H9 (cell line): ENCODE measurements at regions not wholly inside any gene's neighbourhood (a gene's known extent, or its start where the extent isn't known, plus 50 kb on each side); places are given as distances from the start of the nearest gene placed in this dataset.

Experiments used
- DNase-seq: peaks from one replicate; pipeline ENCODE4 v3.0.0-alpha.2; 2017
- H2AFZ ChIP-seq: one replicate; pipeline ENCODE4 v1.6.1; 2013; ENCODE audit warnings: mild to moderate bottlenecking, low read length, control low read depth, moderate library complexity
- H2AK5ac ChIP-seq: 2 replicates; pipeline ENCODE4 v1.6.1; 2013; ENCODE audit warnings: low read length, control low read depth, mixed read lengths; ENCODE audit not compliant: insufficient read length
- H2BK120ac ChIP-seq: one replicate; pipeline ENCODE4 v1.6.1; 2013; ENCODE audit warnings: low read depth, mild to moderate bottlenecking, low read length, control low read depth, inconsistent platforms; ENCODE audit not compliant: poor library complexity, severe bottlenecking
- H2BK12ac ChIP-seq: 2 replicates; pipeline ENCODE4 v1.6.1; 2013; ENCODE audit warnings: low read length, control low read depth, mixed read lengths, low read depth; ENCODE audit not compliant: insufficient read length
- H2BK15ac ChIP-seq: 2 replicates; pipeline ENCODE4 v1.6.1; 2013; ENCODE audit warnings: low read depth, low read length, control low read depth
- H2BK20ac ChIP-seq: one replicate; pipeline ENCODE4 v1.6.1; 2013; ENCODE audit warnings: low read depth, mild to moderate bottlenecking, low read length, control low read depth, inconsistent platforms; ENCODE audit not compliant: poor library complexity, severe bottlenecking
- H2BK5ac ChIP-seq: 2 replicates; pipeline ENCODE4 v1.6.1; 2013; ENCODE audit warnings: low read length, control low read depth, mixed read lengths; ENCODE audit not compliant: insufficient read length
- H3K14ac ChIP-seq: 2 replicates; pipeline ENCODE4 v1.6.1; 2013; ENCODE audit warnings: low read length, control low read depth; ENCODE audit not compliant: insufficient read depth
- H3K18ac ChIP-seq: 2 replicates; pipeline ENCODE4 v1.6.1; 2013; ENCODE audit warnings: low read depth, mild to moderate bottlenecking, mixed read lengths, low read length, control low read depth; ENCODE audit not compliant: insufficient read length
- H3K23ac ChIP-seq: 2 replicates; pipeline ENCODE4 v1.6.1; 2013; ENCODE audit warnings: low read length, control low read depth, mixed read lengths, low read depth; ENCODE audit not compliant: insufficient read length
- H3K23me2 ChIP-seq: 2 replicates; pipeline ENCODE4 v1.6.1; 2013; ENCODE audit warnings: low read depth, mild to moderate bottlenecking, mixed read lengths, low read length, control low read depth; ENCODE audit not compliant: insufficient read length, poor library complexity, severe bottlenecking
- H3K27ac ChIP-seq: 2 replicates; pipeline ENCODE4 v1.5.1; 2013; ENCODE audit warnings: low read length, control low read depth, mixed read lengths, low read depth; ENCODE audit not compliant: insufficient read length
- H3K27me3 ChIP-seq: 2 replicates; pipeline ENCODE4 v1.6.1; 2013; ENCODE audit warnings: low read length, control low read depth, inconsistent platforms; ENCODE audit not compliant: insufficient read depth
- H3K4ac ChIP-seq: 2 replicates; pipeline ENCODE4 v1.6.1; 2013; ENCODE audit warnings: low read depth, mild to moderate bottlenecking, control low read depth, inconsistent platforms, low read length, moderate library complexity
- H3K4me1 ChIP-seq: 2 replicates; pipeline ENCODE4 v1.6.1; 2013; ENCODE audit warnings: low read length, control low read depth, inconsistent platforms; ENCODE audit not compliant: insufficient read depth
- H3K4me2 ChIP-seq: 2 replicates; pipeline ENCODE4 v1.6.1; 2013; ENCODE audit warnings: low read length, control low read depth, mixed read lengths; ENCODE audit not compliant: insufficient read length, insufficient read depth
- H3K56ac ChIP-seq: 2 replicates; pipeline ENCODE4 v1.6.1; 2013; ENCODE audit warnings: low read depth, mild to moderate bottlenecking, mixed read lengths, low read length, control low read depth; ENCODE audit not compliant: insufficient read length
- H3K79me1 ChIP-seq: 2 replicates; pipeline ENCODE4 v1.6.1; 2013; ENCODE audit warnings: low read depth, mild to moderate bottlenecking, moderate library complexity, low read length, control low read depth, inconsistent platforms; ENCODE audit not compliant: insufficient read depth, poor library complexity, severe bottlenecking
- H3K79me2 ChIP-seq: 2 replicates; pipeline ENCODE4 v1.6.1; 2013; ENCODE audit warnings: low read length, control low read depth, inconsistent platforms; ENCODE audit not compliant: insufficient read depth
- H3K9ac ChIP-seq: 2 replicates; pipeline ENCODE4 v1.6.1; 2013; ENCODE audit warnings: low read length, control low read depth, mixed read lengths; ENCODE audit not compliant: insufficient read length; ENCODE audit errors: extremely low read depth
- H3K9me3 ChIP-seq: one replicate; pipeline ENCODE4 v1.6.1; 2013; ENCODE audit warnings: low read depth, low read length, inconsistent platforms; ENCODE audit not compliant: control insufficient read depth
- H3T11ph ChIP-seq: one replicate; pipeline ENCODE4 v1.6.1; 2013; ENCODE audit warnings: mild to moderate bottlenecking, low read length, control low read depth, inconsistent platforms
- H4K20me1 ChIP-seq: one replicate; pipeline ENCODE4 v1.6.1; 2013; ENCODE audit not compliant: control insufficient read depth, insufficient read length, insufficient read depth
- H4K5ac ChIP-seq: 2 replicates; pipeline ENCODE4 v1.6.1; 2013; ENCODE audit warnings: low read depth, mild to moderate bottlenecking, mixed read lengths, low read length, control low read depth; ENCODE audit not compliant: insufficient read length
- H4K8ac ChIP-seq: replicated peaks from 2 replicates; pipeline ENCODE4 v1.6.1; 2013; ENCODE audit warnings: low read length, control low read depth, mixed read lengths, low read depth; ENCODE audit not compliant: insufficient read length
- H4K91ac ChIP-seq: 2 replicates; pipeline ENCODE4 v1.6.1; 2013; ENCODE audit warnings: low read depth, mild to moderate bottlenecking, moderate library complexity, mixed read lengths, low read length, control low read depth; ENCODE audit not compliant: insufficient read length
- H3K27ac Mint-ChIP-seq, 3 experiments: 2 replicates in 2 of 3; 3 replicates in 1 of 3; pipeline ENCODE4 v1.8.0; 2020 to 2021; ENCODE audit warnings: mixed read lengths in 3 of 3, mild to moderate bottlenecking in 1 of 3, moderate library complexity in 1 of 3
- H3K27me3 Mint-ChIP-seq: 2 replicates; pipeline ENCODE4 v1.8.0; 2021; ENCODE audit warnings: low read depth, mild to moderate bottlenecking, moderate library complexity, mixed read lengths
- H3K36me3 Mint-ChIP-seq, 3 experiments: 2 replicates in 2 of 3; 3 replicates in 1 of 3; pipeline ENCODE4 v1.8.0; 2020 to 2021; ENCODE audit warnings: low read depth in 3 of 3, mixed read lengths in 3 of 3; ENCODE audit not compliant: insufficient read depth in 1 of 3
- H3K4me1 Mint-ChIP-seq, 2 experiments: 2 replicates each; pipeline ENCODE4 v1.8.0; 2020; ENCODE audit warnings: mixed read lengths in 2 of 2
- H3K4me3 Mint-ChIP-seq, 2 experiments: 2 replicates in 1 of 2; 3 replicates in 1 of 2; pipeline ENCODE4 v1.8.0; 2020 to 2021; ENCODE audit warnings: mild to moderate bottlenecking in 2 of 2, mixed read lengths in 2 of 2, moderate library complexity in 1 of 2
- H3K9me3 Mint-ChIP-seq, 2 experiments: 2 replicates in 1 of 2; 3 replicates in 1 of 2; pipeline ENCODE4 v1.8.0; 2020; ENCODE audit warnings: mild to moderate bottlenecking in 2 of 2, mixed read lengths in 2 of 2, moderate library complexity in 1 of 2
- WGBS: extraction: QIAGEN DNeasy Blood & Tissue Kit; methylation state at CpG from one replicate; pipeline ENCODE4 v1.1.7; 2013; ENCODE audit warnings: missing lambda C conversion rate, low lambda C conversion rate, mixed read lengths; ENCODE audit not compliant: insufficient read length; ENCODE audit errors: extremely low coverage; 5-methylcytosine and 5-hydroxymethylcytosine counted together
- TF ChIP-seq, protein P1 (sequence below): fragments of 200-600 bp; sonication (generic); conservative IDR thresholded peaks from 3 replicates; pipeline ENCODE4 v1.8.0; 2021; ENCODE audit warnings: antibody characterized with exemption, mild to moderate bottlenecking

DNA sequence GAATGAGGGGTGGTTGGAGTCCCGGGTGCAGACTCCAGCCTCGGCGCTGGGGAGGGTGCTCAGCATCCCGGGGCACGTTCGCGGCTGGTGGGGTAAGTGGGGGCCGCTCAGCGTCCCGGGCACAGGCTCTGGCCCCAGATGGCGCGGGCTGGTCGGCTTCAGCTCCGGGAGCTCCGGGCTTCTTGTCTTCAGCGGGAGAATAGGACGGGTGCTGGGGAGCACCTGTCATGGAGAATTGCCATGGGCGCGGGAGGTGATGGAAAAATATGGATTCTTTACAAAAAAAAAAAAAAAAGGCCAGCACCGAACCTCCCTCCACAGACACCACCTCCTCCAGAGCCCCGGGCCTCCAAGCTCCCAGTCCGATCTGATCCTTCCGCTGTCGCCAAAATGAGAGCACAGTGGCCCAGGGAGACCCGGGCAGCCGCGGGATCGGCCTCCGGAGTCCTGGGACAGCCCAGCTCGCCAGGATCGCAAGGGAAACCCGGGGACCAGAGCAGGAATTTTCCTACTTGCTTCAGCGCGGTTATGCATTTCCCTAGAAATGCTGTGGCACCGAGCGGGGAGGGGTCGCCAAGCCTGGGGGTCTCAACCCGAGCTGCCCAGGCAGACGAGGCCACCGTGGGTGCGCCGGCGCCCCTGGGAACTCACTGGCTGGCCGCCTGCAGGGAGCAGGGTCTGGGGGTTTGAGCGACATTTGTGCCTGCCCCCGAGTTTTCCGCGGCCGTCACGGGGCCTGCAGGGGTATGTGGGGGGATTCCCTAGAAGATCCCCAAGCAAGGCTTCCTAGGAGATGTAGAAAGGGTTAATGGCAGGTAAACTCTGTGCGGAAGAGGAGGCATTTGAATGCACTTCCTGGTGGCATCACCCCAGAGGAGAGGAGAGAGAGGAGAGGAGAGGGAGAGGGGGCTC, 1336.9 kb downstream of the BRD1 start:
- Histone ChIP-seq H2BK120ac (no peak overlapping the region), H4K5ac (no peak overlapping the region), H3K9me3 (no peaks in the 10 kb centered on the region), H2BK5ac (no peak overlapping the region), H4K91ac (no peak overlapping the region), H3K4ac (no peak overlapping the region), H3K4me2 (peak overlapping the region; percentile 39), H2BK20ac (no peak overlapping the region), H3K79me1 (peaks cover 3% of the 10 kb centered on the region), H3K18ac (no peak overlapping the region), H3K27ac (no peak overlapping the region), H3T11ph (no peak overlapping the region), H2BK15ac (no peak overlapping the region), H3K23me2 (peaks cover 17% of the 10 kb centered on the region), H3K4me1 (no peaks in the 10 kb centered on the region; the same call in 1 of the 2 replicates), H3K23ac (no peak overlapping the region), H2AK5ac (no peak overlapping the region), H2BK12ac (no peak overlapping the region), H3K14ac (peak overlapping the region; percentile 73), H3K56ac (no peak overlapping the region), H3K9ac (no peak overlapping the region), H3K27me3 (no peaks in the 10 kb centered on the region), H4K8ac (no peak overlapping the region), H4K20me1 (no peaks in the 10 kb centered on the region), H3K79me2 (peaks cover 10% of the 10 kb centered on the region; the same call in 1 of the 2 replicates), H2AFZ (no peak overlapping the region)
- DNase-seq: peak; percentile 34
- no peaks in the 10 kb centered on the region; a peak in 1 of 5 replicates for H3K9me3 Mint-ChIP-seq
- H3K4me1 Mint-ChIP-seq: peaks cover 32 to 47% of the 10 kb centered on the region in 2 experiments
- no CpG with 5 or more reads among the region's 51 CpGs for WGBS
- peaks cover 0 to 10% (median 4%) of the 10 kb centered on the region in 3 experiments; a peak in 2 of 7 replicates for H3K36me3 Mint-ChIP-seq
- H3K27ac Mint-ChIP-seq: no peak overlapping the region
- H3K4me3 Mint-ChIP-seq: peak overlapping the region; percentile 71 to 87
- H3K27me3 Mint-ChIP-seq: peaks cover 30% of the 10 kb centered on the region
- TF ChIP-seq, protein P1, sequence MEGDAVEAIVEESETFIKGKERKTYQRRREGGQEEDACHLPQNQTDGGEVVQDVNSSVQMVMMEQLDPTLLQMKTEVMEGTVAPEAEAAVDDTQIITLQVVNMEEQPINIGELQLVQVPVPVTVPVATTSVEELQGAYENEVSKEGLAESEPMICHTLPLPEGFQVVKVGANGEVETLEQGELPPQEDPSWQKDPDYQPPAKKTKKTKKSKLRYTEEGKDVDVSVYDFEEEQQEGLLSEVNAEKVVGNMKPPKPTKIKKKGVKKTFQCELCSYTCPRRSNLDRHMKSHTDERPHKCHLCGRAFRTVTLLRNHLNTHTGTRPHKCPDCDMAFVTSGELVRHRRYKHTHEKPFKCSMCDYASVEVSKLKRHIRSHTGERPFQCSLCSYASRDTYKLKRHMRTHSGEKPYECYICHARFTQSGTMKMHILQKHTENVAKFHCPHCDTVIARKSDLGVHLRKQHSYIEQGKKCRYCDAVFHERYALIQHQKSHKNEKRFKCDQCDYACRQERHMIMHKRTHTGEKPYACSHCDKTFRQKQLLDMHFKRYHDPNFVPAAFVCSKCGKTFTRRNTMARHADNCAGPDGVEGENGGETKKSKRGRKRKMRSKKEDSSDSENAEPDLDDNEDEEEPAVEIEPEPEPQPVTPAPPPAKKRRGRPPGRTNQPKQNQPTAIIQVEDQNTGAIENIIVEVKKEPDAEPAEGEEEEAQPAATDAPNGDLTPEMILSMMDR: no peak
